HG03558 (cell line): ENCODE measurements at regions not wholly inside any gene's neighbourhood (a gene's known extent, or its start where the extent isn't known, plus 50 kb on each side); places are given as distances from the start of the nearest gene placed in this dataset.

Source experiments
- ATAC-seq: cut with Tn5 transposase; IDR thresholded peaks from one replicate; pipeline ENCODE4 v1.9.1; 2021; ENCODE audit warnings: moderate number of reproducible peaks; ENCODE audit not compliant: unreplicated experiment; ENCODE audit errors: extremely low read depth

- no peak for ATAC-seq
These were observed 389.7 kb upstream of the NR3C2 start for GRCh38 chr4:148831945-148832344.

GRCh38 chr4:148828291-148828690, 386.1 kb upstream of the NR3C2 start:
- no peak for ATAC-seq

GRCh38 chr4:148827781-148828180, 385.6 kb upstream of the NR3C2 start:
- no peak for ATAC-seq

GRCh38 chr4:148823419-148823769, 381.2 kb upstream of the NR3C2 start:
- no peak for ATAC-seq

GRCh38 chr4:148822572-148823418, 380.6 kb upstream of the NR3C2 start:
- ATAC-seq: no peak

GRCh38 chr4:148814030-148814429, 371.8 kb upstream of the NR3C2 start:
- no peak for ATAC-seq

- ATAC-seq: no peak
These were observed 371.1 kb upstream of the NR3C2 start for GRCh38 chr4:148813289-148813688.

- no peak for ATAC-seq
These were observed 369.9 kb upstream of the NR3C2 start for GRCh38 chr4:148812101-148812500.

GRCh38 chr4:148810461-148810860, 368.2 kb upstream of the NR3C2 start:
- no peak for ATAC-seq

- ATAC-seq: no peak
These were observed 366.2 kb upstream of the NR3C2 start for GRCh38 chr4:148808416-148808815.

GRCh38 chr4:148800940-148801339, 358.7 kb upstream of the NR3C2 start:
- no peak for ATAC-seq

GRCh38 chr4:148800336-148800885, 358.2 kb upstream of the NR3C2 start:
- no peak for ATAC-seq

- no peak for ATAC-seq
These were observed 353.1 kb upstream of the NR3C2 start for GRCh38 chr4:148795156-148795864.

- ATAC-seq: no peak
These were observed 351.0 kb upstream of the NR3C2 start for GRCh38 chr4:148793221-148793620.

- ATAC-seq: no peak
These were observed 348.5 kb upstream of the NR3C2 start for GRCh38 chr4:148790691-148791090.

GRCh38 chr4:148790246-148790645, 348.0 kb upstream of the NR3C2 start:
- no peak for ATAC-seq

GRCh38 chr4:148787831-148788477, 345.7 kb upstream of the NR3C2 start:
- no peak for ATAC-seq

GRCh38 chr4:148787285-148787684, 345.1 kb upstream of the NR3C2 start:
- ATAC-seq: no peak

GRCh38 chr4:148786699-148787098, 344.5 kb upstream of the NR3C2 start:
- ATAC-seq: no peak

- no peak for ATAC-seq
These were observed 340.1 kb upstream of the NR3C2 start for GRCh38 chr4:148782284-148782683.

GRCh38 chr4:148780426-148781005, 338.3 kb upstream of the NR3C2 start:
- ATAC-seq: no peak
